ENCODE measurements at regions not wholly inside any gene's neighbourhood (a gene's known extent, or its start where the extent isn't known, plus 50 kb on each side); places are given as distances from the start of the nearest gene placed in this dataset.

DNA sequence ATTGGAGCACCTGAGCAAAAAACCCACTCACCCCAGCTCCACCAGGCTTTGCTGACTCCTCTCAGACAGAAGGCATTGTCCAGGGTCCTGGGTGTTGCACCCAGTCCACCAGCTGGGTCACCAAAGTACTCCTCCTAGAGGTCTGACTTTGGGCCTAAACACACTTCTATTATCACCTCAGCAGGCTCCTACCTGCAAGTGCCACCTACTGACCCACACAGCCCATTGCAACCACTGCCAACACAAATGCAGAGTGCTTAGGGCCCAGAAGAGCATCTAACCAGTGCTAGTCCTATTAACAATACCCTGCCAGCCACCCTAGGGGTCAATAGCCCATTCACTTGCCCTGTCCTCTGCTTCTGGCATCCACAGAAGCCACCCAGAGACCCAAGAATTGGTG lies 178.1 kb downstream of the DDX3Y start:
- Histone ChIP-seq H3K27me3 (no peaks in the 10 kb centered on the region), H3K27ac (no peak overlapping the region), H3K9me3 (no peaks in the 10 kb centered on the region), H3K4me1 (no peaks in the 10 kb centered on the region), H3K36me3 (no peaks in the 10 kb centered on the region), H3K4me3 (no peak overlapping the region)
- TF ChIP-seq, protein P1, sequence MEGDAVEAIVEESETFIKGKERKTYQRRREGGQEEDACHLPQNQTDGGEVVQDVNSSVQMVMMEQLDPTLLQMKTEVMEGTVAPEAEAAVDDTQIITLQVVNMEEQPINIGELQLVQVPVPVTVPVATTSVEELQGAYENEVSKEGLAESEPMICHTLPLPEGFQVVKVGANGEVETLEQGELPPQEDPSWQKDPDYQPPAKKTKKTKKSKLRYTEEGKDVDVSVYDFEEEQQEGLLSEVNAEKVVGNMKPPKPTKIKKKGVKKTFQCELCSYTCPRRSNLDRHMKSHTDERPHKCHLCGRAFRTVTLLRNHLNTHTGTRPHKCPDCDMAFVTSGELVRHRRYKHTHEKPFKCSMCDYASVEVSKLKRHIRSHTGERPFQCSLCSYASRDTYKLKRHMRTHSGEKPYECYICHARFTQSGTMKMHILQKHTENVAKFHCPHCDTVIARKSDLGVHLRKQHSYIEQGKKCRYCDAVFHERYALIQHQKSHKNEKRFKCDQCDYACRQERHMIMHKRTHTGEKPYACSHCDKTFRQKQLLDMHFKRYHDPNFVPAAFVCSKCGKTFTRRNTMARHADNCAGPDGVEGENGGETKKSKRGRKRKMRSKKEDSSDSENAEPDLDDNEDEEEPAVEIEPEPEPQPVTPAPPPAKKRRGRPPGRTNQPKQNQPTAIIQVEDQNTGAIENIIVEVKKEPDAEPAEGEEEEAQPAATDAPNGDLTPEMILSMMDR (IDR thresholded peaks at IDR 0.05) = no peak
- no peak for TF ChIP-seq POLR2A (IDR thresholded peaks at IDR 0.05)
- intact Hi-C loops (cut with DNase I) = no loop called here
- ATAC-seq (no peak), DNase-seq (no peak)

DNA sequence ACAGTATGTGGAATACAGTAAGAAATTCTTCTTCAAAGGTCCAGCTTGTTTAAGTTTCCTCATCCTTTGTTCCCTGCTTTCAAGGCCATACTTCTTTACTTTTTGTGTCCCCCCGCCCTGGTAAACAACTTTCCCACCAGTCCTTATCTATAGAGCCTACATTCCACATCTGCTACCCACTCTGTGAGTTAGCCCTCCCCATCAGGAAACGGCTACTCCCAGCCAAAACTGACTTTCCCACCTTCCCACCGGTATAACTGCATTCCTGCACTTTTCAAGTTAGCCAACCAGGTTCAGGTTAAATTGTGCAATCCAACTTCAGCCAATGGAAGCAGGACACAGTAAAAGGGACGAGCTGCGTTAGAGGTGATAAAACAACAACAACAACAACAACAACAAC lies 186.9 kb downstream of the DDX3Y start:
- no peaks in the 10 kb centered on the region for H3K9me3 ChIP-seq
- WGBS (ENCODE audit: insufficient coverage, low coverage, low lambda C conversion rate, missing lambda C conversion rate) = no CpG with 5 or more reads among the region's 5 CpGs
- no peak overlapping the region for H3K4me3 ChIP-seq
- intact Hi-C loops (cut with DNase I) = no loop called here
- no peaks in the 10 kb centered on the region for H3K27me3 ChIP-seq
- no peak overlapping the region for H3K27ac ChIP-seq
- DNase-seq (no peak), ATAC-seq (no peak)
- no peaks in the 10 kb centered on the region for H3K36me3 ChIP-seq
- no peak for TF ChIP-seq POLR2A (IDR thresholded peaks at IDR 0.05)
- TF ChIP-seq, protein P1 (IDR thresholded peaks at IDR 0.05) = no peak
- no peaks in the 10 kb centered on the region for H3K4me1 ChIP-seq

DNA sequence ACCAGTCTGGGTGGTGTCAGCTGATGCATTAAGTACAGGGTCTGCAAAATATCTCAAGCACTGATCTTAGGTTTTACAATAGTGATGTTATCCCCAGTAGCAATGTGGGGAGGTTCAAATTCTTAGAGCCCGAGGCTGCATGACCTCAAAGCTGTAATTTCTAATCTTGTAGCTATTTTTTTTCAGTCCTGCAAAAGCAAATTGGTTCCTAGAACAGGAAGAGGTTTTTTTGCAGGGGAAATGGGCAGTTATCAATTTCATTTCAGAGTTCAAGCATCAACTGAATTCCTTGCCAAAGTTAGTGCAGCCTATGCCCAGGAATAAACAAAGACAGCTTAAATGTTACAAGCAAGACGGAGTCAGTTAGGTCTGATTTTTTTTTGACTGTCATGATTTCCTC lies 188.3 kb downstream of the DDX3Y start:
- intact Hi-C loops (cut with DNase I) = no loop called here
- Histone ChIP-seq H3K4me1 (no peaks in the 10 kb centered on the region), H3K27me3 (no peaks in the 10 kb centered on the region), H3K9me3 (no peaks in the 10 kb centered on the region), H3K4me3 (no peak overlapping the region), H3K27ac (no peak overlapping the region), H3K36me3 (no peaks in the 10 kb centered on the region)
- ATAC-seq (no peak), DNase-seq (no peak)
- TF ChIP-seq, protein P1 (IDR thresholded peaks at IDR 0.05) = no peak
- no peak for TF ChIP-seq POLR2A (IDR thresholded peaks at IDR 0.05)
- no CpG with 5 or more reads among the region's 2 CpGs for WGBS (ENCODE audit: insufficient coverage, low coverage, low lambda C conversion rate, missing lambda C conversion rate)

DNA sequence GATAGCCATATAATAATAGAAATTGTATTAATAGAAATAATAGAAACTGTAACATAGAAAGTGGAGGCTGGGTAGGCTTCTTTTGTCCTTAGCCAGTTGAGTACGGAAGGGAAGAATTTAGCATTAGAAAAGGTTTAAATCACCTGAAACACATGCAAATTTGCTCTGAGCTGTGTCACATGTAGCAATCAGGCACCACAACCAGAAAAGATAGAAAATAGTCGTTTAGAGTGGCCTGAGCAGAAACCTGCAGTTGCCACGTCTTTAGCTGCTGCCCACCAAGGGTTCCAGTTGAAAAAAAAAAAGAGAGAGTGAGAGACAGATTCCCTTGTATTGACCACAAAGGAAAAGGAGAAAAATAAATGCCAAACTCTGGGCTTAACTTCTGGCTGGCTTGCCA lies 188.8 kb downstream of the DDX3Y start:
- intact Hi-C loops (cut with DNase I) = no loop called here
- DNase-seq = no peak
- no peak for ATAC-seq
- H3K27ac ChIP-seq = no peak overlapping the region
- no peaks in the 10 kb centered on the region for H3K9me3 ChIP-seq
- H3K4me1 ChIP-seq = no peaks in the 10 kb centered on the region
- H3K27me3 ChIP-seq = no peaks in the 10 kb centered on the region
- no CpG with 5 or more reads among the region's 3 CpGs for WGBS (ENCODE audit: insufficient coverage, low coverage, low lambda C conversion rate, missing lambda C conversion rate)
- H3K4me3 ChIP-seq = no peak overlapping the region
- TF ChIP-seq, protein P1 (IDR thresholded peaks at IDR 0.05) = no peak
- no peak for TF ChIP-seq POLR2A (IDR thresholded peaks at IDR 0.05)
- H3K36me3 ChIP-seq = no peaks in the 10 kb centered on the region

DNA sequence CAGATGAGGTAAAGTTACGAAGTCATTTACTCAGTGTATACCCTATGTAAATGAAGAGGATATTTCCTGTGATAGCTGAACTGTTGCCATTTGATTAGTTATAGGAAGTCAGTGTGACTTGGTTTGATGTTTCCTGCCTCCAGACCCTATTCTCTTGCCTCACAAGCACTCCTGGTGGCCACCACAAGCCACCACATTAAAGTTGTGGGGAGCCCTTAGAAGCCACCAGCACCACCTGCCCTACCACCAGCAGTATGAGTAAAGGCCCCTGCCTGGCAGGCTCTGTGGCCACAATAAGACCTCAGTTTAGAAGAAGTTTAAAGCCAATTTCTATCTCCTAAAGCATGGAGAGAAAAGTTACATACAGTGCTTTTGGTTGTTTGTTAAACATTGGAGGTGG lies 189.7 kb downstream of the DDX3Y start:
- Histone ChIP-seq H3K36me3 (no peaks in the 10 kb centered on the region), H3K27me3 (no peaks in the 10 kb centered on the region), H3K9me3 (no peaks in the 10 kb centered on the region), H3K27ac (no peak overlapping the region), H3K4me3 (no peak overlapping the region), H3K4me1 (no peaks in the 10 kb centered on the region)
- TF ChIP-seq POLR2A (IDR thresholded peaks at IDR 0.05) = no peak
- TF ChIP-seq, protein P1 (IDR thresholded peaks at IDR 0.05) = no peak
- intact Hi-C loops (cut with DNase I) = no loop called here
- DNase-seq (no peak), ATAC-seq (no peak)
- WGBS (ENCODE audit: insufficient coverage, low coverage, low lambda C conversion rate, missing lambda C conversion rate) = no CpG with 5 or more reads among the region's 1 CpG
